HG03060 (cell line): ENCODE measurements at regions not wholly inside any gene's neighbourhood (a gene's known extent, or its start where the extent isn't known, plus 50 kb on each side); places are given as distances from the start of the nearest gene placed in this dataset.

ENCODE experiments used
- ATAC-seq: cut with Tn5 transposase; IDR thresholded peaks from one replicate; pipeline ENCODE4 v1.9.1; 2021; ENCODE audit warnings: low read depth, moderate number of reproducible peaks; ENCODE audit not compliant: unreplicated experiment

GRCh38 chr6:48057601-48058000 lies 53.4 kb downstream of the PTCHD4 start:
- no peak for ATAC-seq

- ATAC-seq: no peak
These were observed 62.4 kb downstream of the PTCHD4 start for GRCh38 chr6:48048451-48049146.

- no peak for ATAC-seq
These were observed 69.1 kb downstream of the PTCHD4 start for GRCh38 chr6:48041894-48042293.

- ATAC-seq: no peak
These were observed 73.1 kb downstream of the PTCHD4 start for GRCh38 chr6:48037946-48038345.

GRCh38 chr6:48036316-48036715 lies 74.7 kb downstream of the PTCHD4 start:
- ATAC-seq: no peak

- no peak for ATAC-seq
These were observed 78.8 kb downstream of the PTCHD4 start for GRCh38 chr6:48032151-48032550.

- no peak for ATAC-seq
These were observed 79.3 kb downstream of the PTCHD4 start for GRCh38 chr6:48031711-48032110.

- ATAC-seq: peak; percentile 84
These were observed 83.1 kb downstream of the PTCHD4 start for GRCh38 chr6:48027704-48028435.

GRCh38 chr6:48024956-48025355 lies 86.0 kb downstream of the PTCHD4 start:
- no peak for ATAC-seq

- ATAC-seq: no peak
These were observed 89.1 kb downstream of the PTCHD4 start for GRCh38 chr6:48021904-48022303.

GRCh38 chr6:48016020-48016755 lies 94.8 kb downstream of the PTCHD4 start:
- ATAC-seq: no peak

- no peak for ATAC-seq
These were observed 118.2 kb downstream of the PTCHD4 start for GRCh38 chr6:47992809-47993208.

GRCh38 chr6:47983491-47983890 lies 127.5 kb downstream of the PTCHD4 start:
- no peak for ATAC-seq

- no peak for ATAC-seq
These were observed 133.7 kb downstream of the PTCHD4 start for GRCh38 chr6:47977314-47977713.

GRCh38 chr6:47974106-47974505 lies 136.9 kb downstream of the PTCHD4 start:
- ATAC-seq: no peak

- no peak for ATAC-seq
These were observed 140.2 kb downstream of the PTCHD4 start for GRCh38 chr6:47970826-47971225.

- peak; percentile 62 for ATAC-seq
These were observed 143.2 kb downstream of the PTCHD4 start for GRCh38 chr6:47967843-47968242.

- ATAC-seq: no peak
These were observed 146.0 kb downstream of the PTCHD4 start for GRCh38 chr6:47964969-47965368.

GRCh38 chr6:47952640-47953039 lies 158.4 kb downstream of the PTCHD4 start:
- ATAC-seq: no peak

- ATAC-seq: no peak
These were observed 163.0 kb downstream of the OPN5 start for GRCh38 chr6:47944846-47945245.

- no peak for ATAC-seq
These were observed 156.6 kb downstream of the OPN5 start for GRCh38 chr6:47938405-47938804.
